Ovary (tissue), 3 donors: ENCODE measurements at regions not wholly inside any gene's neighbourhood (a gene's known extent, or its start where the extent isn't known, plus 50 kb on each side); places are given as distances from the start of the nearest gene placed in this dataset.

Source experiments
- POLR2A ChIP-seq: fragments of 450-650 bp; IDR thresholded peaks from one replicate; pipeline ENCODE4 v1.6.1; 2017; ENCODE audit warnings: antibody characterized with exemption, mild to moderate bottlenecking, moderate library complexity
- TF ChIP-seq, protein P1 (sequence below), 3 donors: fragments of 450-650 bp in 2 of 3; fragments of 200-600 bp in 1 of 3; IDR thresholded peaks; one replicate each; pipeline versions ENCODE4 v1.5.1 to v1.8.0; 2016 to 2022; ENCODE audit warnings: antibody characterized with exemption in 3 of 3, mild to moderate bottlenecking in 1 of 3
- donor health status: DM: no; HTN: no; CAD: no.

DNA sequence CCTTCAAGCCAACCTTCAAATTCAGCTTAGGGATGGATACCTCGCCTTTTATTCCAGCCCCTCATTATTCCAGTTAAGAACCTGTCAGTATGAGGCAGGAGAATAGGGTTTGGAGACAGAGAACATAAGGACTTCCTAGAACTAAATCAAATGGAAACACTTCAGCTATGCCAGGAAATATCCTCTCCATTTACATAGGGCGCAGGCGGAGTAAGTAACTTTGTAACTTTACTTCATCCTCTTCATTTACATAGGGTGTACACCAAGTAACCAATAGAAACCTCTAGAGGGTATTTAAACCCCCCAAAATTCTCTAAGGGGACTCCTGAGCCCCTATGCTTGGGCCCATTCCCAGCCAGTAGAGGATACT lies 75.4 kb upstream of the ATF3 start:
- TF ChIP-seq, protein P1, sequence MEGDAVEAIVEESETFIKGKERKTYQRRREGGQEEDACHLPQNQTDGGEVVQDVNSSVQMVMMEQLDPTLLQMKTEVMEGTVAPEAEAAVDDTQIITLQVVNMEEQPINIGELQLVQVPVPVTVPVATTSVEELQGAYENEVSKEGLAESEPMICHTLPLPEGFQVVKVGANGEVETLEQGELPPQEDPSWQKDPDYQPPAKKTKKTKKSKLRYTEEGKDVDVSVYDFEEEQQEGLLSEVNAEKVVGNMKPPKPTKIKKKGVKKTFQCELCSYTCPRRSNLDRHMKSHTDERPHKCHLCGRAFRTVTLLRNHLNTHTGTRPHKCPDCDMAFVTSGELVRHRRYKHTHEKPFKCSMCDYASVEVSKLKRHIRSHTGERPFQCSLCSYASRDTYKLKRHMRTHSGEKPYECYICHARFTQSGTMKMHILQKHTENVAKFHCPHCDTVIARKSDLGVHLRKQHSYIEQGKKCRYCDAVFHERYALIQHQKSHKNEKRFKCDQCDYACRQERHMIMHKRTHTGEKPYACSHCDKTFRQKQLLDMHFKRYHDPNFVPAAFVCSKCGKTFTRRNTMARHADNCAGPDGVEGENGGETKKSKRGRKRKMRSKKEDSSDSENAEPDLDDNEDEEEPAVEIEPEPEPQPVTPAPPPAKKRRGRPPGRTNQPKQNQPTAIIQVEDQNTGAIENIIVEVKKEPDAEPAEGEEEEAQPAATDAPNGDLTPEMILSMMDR (IDR thresholded peaks at IDR 0.05): no peak
- no peak for TF ChIP-seq POLR2A
